Mesenchymal stem cell (in vitro differentiated cells and primary cell): ENCODE measurements at regions not wholly inside any gene's neighbourhood (a gene's known extent, or its start where the extent isn't known, plus 50 kb on each side); places are given as distances from the start of the nearest gene placed in this dataset.
"Not testable (repeated sequence)": the region's sequence is repeated elsewhere in the genome, so short reads cannot be mapped to it uniquely, and the experiment has no call there.

Experiments
- DNase-seq: peaks from one replicate; pipeline ENCODE4 v3.0.0-alpha.2; 2013
- H2AFZ ChIP-seq: one replicate; pipeline ENCODE4 v1.6.1; 2013; ENCODE audit warnings: low read depth, mild to moderate bottlenecking, control low read depth, inconsistent platforms, low read length, moderate library complexity
- H2AK5ac ChIP-seq: 2 replicates; pipeline ENCODE4 v1.6.1; 2013; ENCODE audit warnings: low read length, moderate library complexity, mild to moderate bottlenecking, inconsistent platforms; ENCODE audit not compliant: severe bottlenecking
- H2BK120ac ChIP-seq: one replicate; pipeline ENCODE4 v1.6.1; 2013; ENCODE audit warnings: low read depth, mild to moderate bottlenecking, inconsistent platforms, low read length, moderate library complexity
- H2BK12ac ChIP-seq, 2 experiments: one replicate each; pipeline ENCODE4 v1.6.1; 2013; ENCODE audit warnings: inconsistent platforms in 2 of 2, low read length in 2 of 2, mild to moderate bottlenecking in 2 of 2, moderate library complexity in 2 of 2, control low read depth in 1 of 2
- H2BK15ac ChIP-seq: one replicate; pipeline ENCODE4 v1.6.1; 2013; ENCODE audit warnings: mild to moderate bottlenecking, low read depth, inconsistent platforms; ENCODE audit not compliant: poor library complexity, severe bottlenecking
- H2BK5ac ChIP-seq: 2 replicates; pipeline ENCODE4 v1.6.1; 2013; ENCODE audit warnings: low read depth, mild to moderate bottlenecking, low read length, control low read depth, inconsistent platforms; ENCODE audit not compliant: poor library complexity, severe bottlenecking
- H3K14ac ChIP-seq, 2 experiments: one replicate each; pipeline ENCODE4 v1.6.1; 2013; ENCODE audit warnings: inconsistent platforms in 2 of 2, low read length in 2 of 2, control low read depth in 1 of 2, mild to moderate bottlenecking in 1 of 2, moderate library complexity in 1 of 2
- H3K18ac ChIP-seq, 2 experiments: one replicate each; pipeline ENCODE4 v1.6.1; 2013; ENCODE audit warnings: inconsistent platforms in 2 of 2, low read length in 2 of 2, control low read depth in 1 of 2, low read depth in 1 of 2, mild to moderate bottlenecking in 1 of 2
- H3K23ac ChIP-seq, 2 experiments: one replicate each; pipeline ENCODE4 v1.6.1; 2013; ENCODE audit warnings: inconsistent platforms in 2 of 2, low read length in 2 of 2, mild to moderate bottlenecking in 2 of 2, moderate library complexity in 2 of 2, control low read depth in 1 of 2
- H3K27ac ChIP-seq: 2 replicates; pipeline ENCODE4 v1.5.1; 2013; ENCODE audit warnings: mild to moderate bottlenecking, moderate library complexity, low read length, control low read depth, inconsistent platforms; ENCODE audit not compliant: poor library complexity, severe bottlenecking
- H3K27me3 ChIP-seq, 2 experiments: 2 replicates each; pipeline versions ENCODE4 v1.6.1 to v1.7.0; 2013; ENCODE audit warnings: low read length in 2 of 2, mild to moderate bottlenecking in 2 of 2, moderate library complexity in 2 of 2, control low read depth in 1 of 2, inconsistent platforms in 1 of 2; ENCODE audit not compliant: control insufficient read depth in 1 of 2, insufficient read depth in 1 of 2
- H3K36me3 ChIP-seq, 2 experiments: 2 replicates each; pipeline versions ENCODE4 v1.6.1 to v1.7.0; 2013; ENCODE audit warnings: low read length in 2 of 2, control low read depth in 1 of 2, inconsistent platforms in 1 of 2, low read depth in 1 of 2, mild to moderate bottlenecking in 1 of 2; ENCODE audit not compliant: insufficient read depth in 2 of 2, control insufficient read depth in 1 of 2
- H3K4ac ChIP-seq, 2 experiments: one replicate each; pipeline ENCODE4 v1.6.1; 2013; ENCODE audit warnings: inconsistent platforms in 2 of 2, low read length in 2 of 2, mild to moderate bottlenecking in 2 of 2, moderate library complexity in 2 of 2, control low read depth in 1 of 2, low read depth in 1 of 2
- H3K4me1 ChIP-seq: 2 replicates; pipeline ENCODE4 v1.6.1; 2013; ENCODE audit warnings: low read depth, low read length, control low read depth; ENCODE audit not compliant: control insufficient read depth, insufficient read depth
- H3K4me2 ChIP-seq: 2 replicates; pipeline ENCODE4 v1.6.1; 2013; ENCODE audit warnings: low read length, mild to moderate bottlenecking, inconsistent platforms; ENCODE audit not compliant: poor library complexity, severe bottlenecking
- H3K4me3 ChIP-seq, 2 experiments: 2 replicates each; pipeline versions ENCODE4 v1.5.1 to v1.7.0; 2013; ENCODE audit warnings: low read length in 2 of 2, mild to moderate bottlenecking in 2 of 2, control low read depth in 1 of 2, low read depth in 1 of 2; ENCODE audit not compliant: insufficient read depth in 1 of 2
- H3K79me1 ChIP-seq: replicated peaks from 2 replicates; pipeline ENCODE4 v1.6.1; 2013; ENCODE audit warnings: mild to moderate bottlenecking, control low read depth, low read length, inconsistent platforms; ENCODE audit not compliant: poor library complexity, severe bottlenecking
- H3K9ac ChIP-seq: 2 replicates; pipeline ENCODE4 v1.7.0; 2013; ENCODE audit warnings: mild to moderate bottlenecking, low read length, moderate library complexity
- H3K9me3 ChIP-seq: 2 replicates; pipeline ENCODE4 v1.7.0; 2013; ENCODE audit warnings: mild to moderate bottlenecking, low read length; ENCODE audit not compliant: control insufficient read depth
- H4K8ac ChIP-seq: one replicate; pipeline ENCODE4 v1.6.1; 2013; ENCODE audit warnings: inconsistent platforms, mild to moderate bottlenecking, low read length, moderate library complexity
- H4K91ac ChIP-seq: one replicate; pipeline ENCODE4 v1.6.1; 2013; ENCODE audit warnings: mild to moderate bottlenecking, low read length, inconsistent platforms
- WGBS: methylation state at CpG from one replicate; pipeline ENCODE4 v1.1.7; 2013; ENCODE audit warnings: mixed read lengths; 5-methylcytosine and 5-hydroxymethylcytosine counted together

- H3K36me3 ChIP-seq, H3K4me3 ChIP-seq, DNase-seq, H3K27me3 ChIP-seq, H3K23ac ChIP-seq, H3K4me1 ChIP-seq, H3K14ac ChIP-seq, H2BK12ac ChIP-seq, H3K79me1 ChIP-seq, H2BK5ac ChIP-seq, H2BK15ac ChIP-seq, H3K18ac ChIP-seq, H3K9me3 ChIP-seq, H3K4me2 ChIP-seq, H4K91ac ChIP-seq, H3K27ac ChIP-seq, H3K4ac ChIP-seq, H4K8ac ChIP-seq, H2AFZ ChIP-seq, H2BK120ac ChIP-seq, H3K9ac ChIP-seq, H2AK5ac ChIP-seq: not testable (repeated sequence)
- no CpG with 5 or more reads among the region's 5 CpGs for WGBS
Measured at GRCh38 chr3:169006398-169006797, 657.1 kb downstream of the MECOM start.

- Histone ChIP-seq H3K4me1 (no peaks in the 10 kb centered on the region), H2BK120ac (no peak overlapping the region), H3K9me3 (no peaks in the 10 kb centered on the region), H3K79me1 (no peaks in the 10 kb centered on the region), H2BK12ac (no peak overlapping the region), H3K23ac (no peak overlapping the region), H3K4ac (no peak overlapping the region), H2AFZ (no peak overlapping the region), H2BK5ac (no peak overlapping the region), H2BK15ac (no peak overlapping the region), H3K18ac (no peak overlapping the region), H4K91ac (no peak overlapping the region), H2AK5ac (no peak overlapping the region), H3K36me3 (no peaks in the 10 kb centered on the region), H4K8ac (no peak overlapping the region), H3K9ac (no peak overlapping the region), H3K27me3 (no peaks in the 10 kb centered on the region), H3K4me2 (no peak overlapping the region), H3K14ac (no peak overlapping the region), H3K27ac (no peak overlapping the region), H3K4me3 (no peak overlapping the region)
- DNase-seq = no peak
Measured at GRCh38 chr3:169002689-169003088, 660.8 kb downstream of the MECOM start.

- no peak overlapping the region for H4K91ac ChIP-seq
- no peak overlapping the region for H3K14ac ChIP-seq
- H3K4me1 ChIP-seq = no peaks in the 10 kb centered on the region
- H2BK15ac ChIP-seq = no peak overlapping the region
- H2BK120ac ChIP-seq = no peak overlapping the region
- no peak for DNase-seq
- no peak overlapping the region for H3K27ac ChIP-seq
- H3K36me3 ChIP-seq = no peaks in the 10 kb centered on the region
- no peak overlapping the region for H3K4ac ChIP-seq
- WGBS = 78% methylated on average over 2 of the region's 3 CpGs
- no peak overlapping the region for H2AFZ ChIP-seq
- no peak overlapping the region for H3K4me2 ChIP-seq
- no peak overlapping the region for H3K9ac ChIP-seq
- no peak overlapping the region for H4K8ac ChIP-seq
- no peak overlapping the region for H2BK12ac ChIP-seq
- H3K27me3 ChIP-seq = no peaks in the 10 kb centered on the region
- no peak overlapping the region for H3K23ac ChIP-seq
- no peak overlapping the region for H2AK5ac ChIP-seq
- H2BK5ac ChIP-seq = no peak overlapping the region
- no peak overlapping the region for H3K18ac ChIP-seq
- H3K4me3 ChIP-seq = no peak overlapping the region
- H3K79me1 ChIP-seq = no peaks in the 10 kb centered on the region
- H3K9me3 ChIP-seq = no peaks in the 10 kb centered on the region
Measured at GRCh38 chr3:168998792-168999191, 664.7 kb downstream of the MECOM start.

GRCh38 chr3:168997488-168997887 is 666.0 kb downstream of the MECOM start:
- DNase-seq = no peak
- no peak overlapping the region for H2BK12ac ChIP-seq
- no peak overlapping the region for H3K27ac ChIP-seq

More at GRCh38 chr3:168997488-168997887, 666.0 kb downstream of the MECOM start:
- no peaks in the 10 kb centered on the region for H3K36me3 ChIP-seq
- no peak overlapping the region for H2BK5ac ChIP-seq
- no peak overlapping the region for H3K9ac ChIP-seq
- no peak overlapping the region for H2AK5ac ChIP-seq
- H2BK15ac ChIP-seq = no peak overlapping the region
- H4K91ac ChIP-seq = no peak overlapping the region
- H3K79me1 ChIP-seq = no peaks in the 10 kb centered on the region
- no peak overlapping the region for H3K14ac ChIP-seq
- H3K27me3 ChIP-seq = no peaks in the 10 kb centered on the region
- no peak overlapping the region for H3K23ac ChIP-seq
- no peak overlapping the region for H3K4me3 ChIP-seq
- H2BK120ac ChIP-seq = no peak overlapping the region
- no peak overlapping the region for H3K4ac ChIP-seq
- H2AFZ ChIP-seq = no peak overlapping the region
- no peak overlapping the region for H3K4me2 ChIP-seq
- no peaks in the 10 kb centered on the region for H3K9me3 ChIP-seq
- H3K18ac ChIP-seq = no peak overlapping the region
- H4K8ac ChIP-seq = no peak overlapping the region
- no peaks in the 10 kb centered on the region for H3K4me1 ChIP-seq
